GM23248 (cell line): ENCODE measurements at regions not wholly inside any gene's neighbourhood (a gene's known extent, or its start where the extent isn't known, plus 50 kb on each side); places are given as distances from the start of the nearest gene placed in this dataset.

Source experiments
- EZH2 ChIP-seq: fragments of 200-600 bp; sonication (generic); IDR thresholded peaks from 2 replicates; pipeline ENCODE4 v1.6.1; 2018; ENCODE audit warnings: antibody characterized with exemption, mild to moderate bottlenecking; ENCODE audit not compliant: insufficient read depth, poor library complexity, severe bottlenecking
- EZH2phosphoT487 ChIP-seq: fragments of 200-600 bp; sonication (generic); IDR thresholded peaks from 2 replicates; pipeline ENCODE4 v1.6.1; 2018; ENCODE audit warnings: antibody characterized with exemption, moderate library complexity, mild to moderate bottlenecking, low read depth; ENCODE audit not compliant: insufficient read depth

GRCh38 chr12:91591639-91591987, 409.0 kb upstream of the DCN start:
- TF ChIP-seq EZH2phosphoT487, result no peak
- TF ChIP-seq EZH2, result no peak
